HG03575 (cell line): ENCODE measurements at regions not wholly inside any gene's neighbourhood (a gene's known extent, or its start where the extent isn't known, plus 50 kb on each side); places are given as distances from the start of the nearest gene placed in this dataset.

ENCODE experiments used
- ATAC-seq: cut with Tn5 transposase; IDR thresholded peaks from one replicate; pipeline ENCODE4 v1.9.1; 2021; ENCODE audit not compliant: unreplicated experiment, insufficient number of reproducible peaks, low FRiP score; ENCODE audit errors: extremely low read depth

DNA sequence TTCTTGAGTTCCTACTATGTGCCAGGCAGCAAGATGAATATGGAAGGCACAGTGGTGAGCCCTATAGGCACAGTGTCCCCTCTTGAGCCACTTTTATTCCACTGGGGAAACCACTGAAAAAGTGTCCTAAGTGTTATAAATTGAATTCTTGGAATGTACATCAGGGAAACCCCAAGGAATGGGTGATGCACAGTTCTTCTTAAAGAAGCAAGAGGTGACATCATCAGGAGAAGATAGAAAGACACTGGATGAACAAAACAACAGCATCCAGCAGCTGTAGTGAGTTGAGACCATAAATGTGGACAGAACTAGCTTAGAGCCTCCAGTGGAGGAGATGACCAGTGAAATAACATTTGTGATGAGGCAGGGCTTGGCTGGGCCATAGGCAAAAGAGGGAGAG is 199.2 kb upstream of the ANKRD55 start:
- ATAC-seq = no peak

DNA sequence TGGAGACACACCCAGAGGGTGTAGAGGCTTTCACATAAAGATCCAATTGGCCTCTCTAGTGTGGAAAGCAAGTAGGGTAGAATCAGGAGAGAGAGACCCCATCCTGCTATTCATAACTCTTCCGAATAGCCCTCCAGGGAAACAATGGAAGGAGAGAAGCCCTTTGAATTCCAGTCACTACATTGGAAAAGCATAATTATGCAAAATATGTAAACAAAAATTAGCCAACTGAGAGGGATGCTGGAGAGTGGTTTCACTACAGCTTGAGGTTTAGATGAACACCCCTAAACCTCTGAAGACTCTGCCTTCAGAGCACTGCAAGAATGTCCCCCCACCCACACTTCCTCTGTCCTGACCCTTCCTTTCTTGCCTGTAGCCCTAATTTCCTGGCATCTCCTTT is 197.3 kb upstream of the ANKRD55 start:
- ATAC-seq = no peak

DNA sequence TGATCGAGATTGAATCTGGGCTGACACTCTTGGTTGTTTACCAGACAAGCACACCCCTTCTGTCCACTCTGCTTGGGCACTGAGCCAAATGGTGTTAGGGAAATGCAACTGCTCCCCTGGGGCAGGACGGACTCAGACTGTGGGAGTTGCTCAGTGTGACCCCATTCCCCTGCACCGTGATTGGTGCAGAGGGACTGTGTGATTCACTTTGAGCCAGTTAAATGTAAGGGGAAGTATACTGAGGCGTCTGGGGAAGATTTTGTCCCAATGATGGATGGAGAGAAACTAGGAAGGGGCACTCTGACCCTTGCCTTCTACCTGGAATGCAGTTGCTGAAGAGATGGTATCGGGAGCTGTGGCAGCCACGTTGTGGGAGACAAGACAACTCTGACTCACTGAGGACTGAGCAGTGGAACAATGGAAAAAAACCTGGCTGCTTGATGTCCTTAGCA is 196.0 kb upstream of the ANKRD55 start:
- ATAC-seq = no peak

DNA sequence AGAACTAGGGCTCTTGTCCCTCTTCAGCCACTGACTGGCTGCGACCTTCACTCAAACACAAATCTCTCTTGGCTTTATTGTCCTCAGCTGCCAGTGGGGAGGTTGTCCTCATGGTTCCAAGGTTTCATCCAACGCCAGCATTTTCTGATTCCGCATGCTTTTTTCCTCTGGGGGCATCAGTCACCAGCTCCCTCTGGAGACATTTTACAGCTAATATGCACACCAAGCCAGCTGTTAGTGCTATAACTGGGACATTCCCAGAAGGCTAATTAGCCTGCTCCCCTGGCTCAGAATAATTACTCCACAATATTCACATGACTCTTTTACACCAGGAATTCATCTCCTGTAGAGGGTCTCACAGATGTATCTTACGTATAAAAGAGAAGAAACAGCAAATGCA is 193.6 kb upstream of the ANKRD55 start:
- no peak for ATAC-seq

DNA sequence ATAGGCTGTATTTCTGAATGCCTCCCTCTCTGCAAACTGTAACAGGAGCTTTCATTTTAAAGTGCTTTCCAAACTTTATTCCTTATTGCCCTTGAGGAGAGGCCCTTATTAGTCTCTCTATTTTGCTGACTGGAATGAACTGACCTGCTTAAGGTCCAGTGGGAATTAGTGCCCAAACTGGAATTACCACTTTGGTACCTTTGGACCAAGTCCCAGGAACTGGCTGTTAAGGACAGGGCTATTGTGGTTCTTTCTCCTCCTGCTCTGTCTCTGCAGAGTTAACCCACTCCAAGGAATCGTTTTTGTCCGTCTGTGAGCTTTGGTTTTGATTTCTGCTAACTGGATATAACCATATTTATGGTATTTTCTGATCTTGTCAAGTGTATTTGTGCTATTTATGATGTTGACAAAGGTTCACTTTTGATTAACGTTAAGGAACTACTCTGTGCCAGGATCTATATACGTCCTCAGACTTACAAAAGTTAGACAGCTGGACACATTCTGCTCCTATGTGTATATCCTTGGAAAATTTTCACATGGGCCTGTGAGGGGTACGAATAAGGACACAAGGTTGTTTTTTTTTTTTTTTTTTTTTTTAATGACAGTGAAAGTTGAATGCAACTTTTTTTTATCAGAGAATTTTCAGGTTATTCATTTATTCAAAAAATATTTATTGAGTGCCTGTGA is 189.1 kb upstream of the ANKRD55 start:
- no peak for ATAC-seq

DNA sequence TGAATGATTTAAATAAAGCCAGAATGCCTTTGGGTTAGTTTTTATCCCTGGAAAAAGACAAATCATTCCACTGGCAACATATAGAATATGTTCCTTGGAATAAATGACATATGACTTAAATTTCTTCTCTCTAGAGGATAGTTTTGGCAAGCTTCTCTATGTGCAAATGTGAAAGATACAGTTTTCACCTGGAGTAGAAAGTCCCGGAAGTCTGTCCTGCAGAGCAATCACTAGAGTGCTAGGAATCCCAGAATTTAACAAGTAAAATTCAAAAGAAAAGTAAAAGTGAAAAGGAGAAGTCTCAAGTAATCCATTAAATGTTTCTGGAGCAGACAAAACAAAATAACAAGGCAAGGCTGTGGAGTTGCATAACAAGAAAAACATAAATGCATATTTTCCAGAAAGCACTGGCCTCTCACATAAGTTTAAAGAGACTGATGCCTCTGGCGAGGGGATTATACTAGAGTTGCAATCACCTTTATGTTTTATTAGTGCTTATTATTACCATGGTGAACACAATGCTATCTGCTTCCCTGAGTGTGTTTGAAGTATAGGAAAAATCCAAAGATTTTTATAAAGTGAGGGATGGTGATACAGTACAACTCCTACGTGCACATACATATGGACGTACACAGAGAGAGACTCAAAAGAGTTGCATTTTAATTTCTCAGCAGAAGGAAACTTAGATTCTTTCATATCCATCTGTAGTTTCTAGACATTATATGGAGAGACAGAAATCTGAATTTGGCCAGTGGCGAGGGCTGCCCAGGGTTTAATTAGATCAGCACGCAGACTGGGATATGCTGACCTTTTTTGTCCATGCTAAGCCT is 188.3 kb upstream of the ANKRD55 start:
- ATAC-seq = no peak

DNA sequence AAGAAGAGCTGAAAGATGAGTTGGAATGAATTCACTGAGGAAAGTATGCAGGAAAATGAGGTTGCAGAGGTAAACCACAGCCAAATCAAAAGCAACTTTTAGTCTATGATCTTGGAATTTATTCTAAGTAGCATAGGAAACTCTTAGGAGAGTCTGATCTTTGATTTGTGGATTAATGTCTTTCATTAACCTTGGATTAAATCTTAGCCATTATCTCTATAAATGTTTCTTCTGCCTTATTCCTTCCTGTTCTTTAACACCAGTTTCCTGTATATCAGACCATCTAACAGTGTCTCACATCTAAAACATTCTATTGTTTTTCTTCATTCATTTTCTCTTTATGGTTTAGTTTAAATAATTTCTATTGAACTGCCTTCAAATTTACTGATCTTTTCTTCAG is 187.2 kb upstream of the ANKRD55 start:
- ATAC-seq = no peak

DNA sequence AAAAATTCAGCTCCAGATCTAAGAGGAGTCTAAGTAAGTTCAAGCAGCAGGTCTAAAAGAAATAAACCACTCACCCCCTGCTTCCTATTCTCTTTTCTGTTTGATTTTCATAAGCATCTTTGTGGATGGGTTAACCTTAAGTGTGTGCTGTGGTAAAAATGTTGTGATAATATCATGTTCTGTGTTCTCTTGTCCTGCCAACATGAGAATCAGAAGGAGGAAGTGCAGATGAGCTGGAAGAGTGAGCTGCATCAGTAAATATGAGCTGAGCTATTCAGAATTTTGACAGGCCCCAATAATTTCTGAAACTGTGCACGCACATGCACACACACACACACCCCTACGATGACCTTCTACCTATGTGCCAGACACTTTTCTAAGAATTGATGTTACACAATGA is 186.5 kb upstream of the ANKRD55 start:
- no peak for ATAC-seq

DNA sequence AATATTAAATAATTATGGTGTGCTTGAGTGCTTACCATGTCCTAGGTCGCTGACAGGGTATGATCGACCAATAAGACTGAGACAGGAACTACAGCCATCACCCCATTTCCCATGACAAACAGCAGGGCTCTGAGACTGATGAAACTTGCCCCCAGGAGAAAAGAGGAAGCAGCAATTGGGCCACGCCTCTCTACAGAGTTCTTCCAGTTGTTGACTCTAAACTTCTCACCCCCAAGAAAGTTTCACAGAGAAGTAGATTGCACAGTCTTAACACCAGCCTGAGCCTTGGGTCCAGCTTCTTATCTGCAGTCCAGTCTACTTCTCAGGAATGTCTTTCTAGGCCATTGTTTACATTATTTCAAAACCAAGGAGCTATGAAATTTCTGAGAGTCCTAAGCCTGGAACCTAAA is 182.2 kb upstream of the ANKRD55 start:
- ATAC-seq = peak; percentile 72

DNA sequence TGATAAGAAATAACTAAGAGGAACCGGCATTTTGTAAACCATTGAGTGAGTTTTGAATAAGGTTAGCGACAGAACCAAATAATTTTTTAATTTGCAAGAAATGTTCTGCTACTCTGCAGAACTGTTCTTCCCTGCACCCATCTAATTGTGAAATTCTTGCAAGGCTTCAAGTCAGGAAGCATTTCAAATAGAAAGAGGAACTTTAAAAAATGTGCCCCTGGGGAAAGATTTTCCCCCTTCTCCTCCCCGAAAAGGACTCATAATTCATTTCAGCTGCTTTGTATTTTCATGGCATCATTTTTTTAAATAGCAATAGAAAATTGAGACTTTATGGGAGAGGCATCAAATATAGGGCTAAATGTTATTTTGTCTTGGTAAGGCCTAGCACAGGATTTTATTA is 180.9 kb upstream of the ANKRD55 start:
- ATAC-seq = no peak

DNA sequence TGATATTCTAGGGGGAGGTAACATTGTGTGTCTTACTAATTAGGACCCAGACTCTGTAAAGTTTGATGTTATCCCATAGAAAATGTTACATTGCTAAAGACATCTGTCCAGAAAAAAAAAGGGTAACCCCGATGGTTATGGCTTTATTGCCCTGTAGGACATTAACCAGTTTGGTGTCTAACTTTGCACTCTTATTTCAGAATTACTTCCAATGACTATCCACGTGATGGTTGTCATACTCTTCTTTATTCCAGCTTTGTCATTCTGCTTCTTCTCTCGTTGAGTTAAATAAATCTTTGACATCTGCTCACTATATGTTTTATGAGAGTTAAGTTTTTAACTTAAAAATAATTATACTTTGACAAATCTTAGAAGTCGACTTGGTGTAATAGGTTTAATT is 180.4 kb upstream of the ANKRD55 start:
- ATAC-seq = no peak

DNA sequence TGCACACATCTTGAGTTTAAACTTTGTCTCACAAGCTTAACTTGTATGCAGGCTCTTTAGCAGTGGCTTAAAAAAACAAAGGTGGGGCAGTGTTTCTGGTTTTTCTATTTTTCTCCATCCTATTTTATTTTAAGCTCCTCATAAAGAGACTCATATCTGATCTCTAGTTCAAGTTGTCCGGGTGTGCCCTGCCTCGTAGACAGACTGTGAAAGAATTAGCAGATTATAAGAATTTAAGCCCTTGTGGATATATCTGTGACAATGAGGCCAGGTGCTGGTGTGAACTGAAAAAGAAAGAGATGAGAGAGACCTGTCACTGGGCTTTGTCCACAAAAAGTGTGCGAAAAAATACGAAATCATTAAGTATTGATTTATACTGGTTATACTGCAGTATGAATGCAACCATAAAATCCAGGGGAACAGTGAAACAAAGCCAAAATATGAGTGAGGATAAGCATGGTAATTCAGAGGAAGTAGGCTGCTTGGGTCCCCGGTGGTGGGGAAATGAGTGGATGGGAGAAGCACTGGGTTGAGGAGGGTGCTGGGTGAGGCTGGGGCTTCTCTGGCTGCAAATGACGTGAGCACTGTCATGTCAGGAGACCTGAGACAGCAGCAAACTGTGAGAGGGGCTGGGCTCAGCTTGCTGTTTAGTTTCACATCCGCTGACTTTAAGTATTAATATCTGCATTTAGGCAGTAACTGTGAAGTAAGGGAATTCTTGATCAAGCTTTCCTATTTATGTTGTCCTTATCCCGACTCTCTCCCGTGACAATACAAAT is 179.7 kb upstream of the ANKRD55 start:
- ATAC-seq = peak; percentile 79

DNA sequence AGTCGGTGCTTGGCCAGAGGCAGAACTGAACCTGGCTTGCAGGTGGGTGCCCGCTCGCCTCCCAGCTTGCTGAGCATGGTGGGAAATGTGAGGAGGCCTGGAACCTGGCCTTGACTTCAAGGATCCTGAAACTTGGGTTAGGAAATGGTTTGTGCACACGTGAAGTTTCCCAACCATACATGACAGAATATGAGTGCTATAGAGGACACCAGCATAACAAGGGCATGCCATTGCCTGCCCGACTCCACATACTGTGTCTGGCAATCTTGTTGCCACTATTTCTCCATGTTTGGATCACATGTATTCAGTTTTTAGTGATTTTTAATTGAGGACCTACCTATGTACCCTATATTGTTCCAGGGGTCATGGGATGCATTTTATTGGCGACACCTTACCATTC is 177.6 kb upstream of the ANKRD55 start:
- ATAC-seq = no peak

DNA sequence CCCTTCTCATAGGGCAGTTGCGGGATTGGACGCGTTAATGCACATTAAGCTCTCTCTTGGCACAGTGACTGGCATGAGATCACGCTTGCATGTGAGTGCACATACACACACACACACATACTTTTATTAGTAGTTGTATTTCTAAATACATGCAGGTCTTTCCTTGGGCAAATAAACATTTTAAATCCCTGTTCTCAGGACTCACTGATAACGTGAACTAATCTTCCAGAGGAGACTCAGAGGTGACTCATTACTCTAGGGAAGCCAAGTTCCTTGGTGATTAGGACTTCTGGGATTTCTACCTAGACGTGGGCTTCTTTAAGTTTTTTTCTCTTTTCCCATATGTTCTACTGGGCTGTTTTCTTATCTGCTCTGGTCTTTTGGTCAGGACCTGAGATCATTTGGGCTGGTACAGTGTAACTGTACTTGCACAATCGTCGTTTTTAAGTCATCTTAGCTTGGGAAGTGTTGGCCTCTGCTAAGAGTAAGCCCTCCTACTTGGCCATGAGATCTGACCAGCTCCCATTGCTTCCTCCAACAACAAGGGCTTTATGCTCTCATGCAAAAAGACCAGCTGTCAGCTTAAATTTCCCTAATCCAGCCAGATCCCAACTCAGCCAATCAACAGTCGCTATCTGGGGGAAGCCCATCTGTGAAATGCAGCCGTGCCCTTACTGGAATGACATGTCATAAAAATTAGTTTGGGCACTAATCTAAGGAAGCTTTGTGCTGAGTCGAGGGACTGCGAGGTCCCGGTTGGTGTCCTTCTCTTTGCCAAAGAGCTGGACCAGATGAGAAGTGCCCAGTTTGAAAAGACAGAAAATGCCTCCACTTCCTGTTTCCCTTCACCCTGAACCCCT is 176.4 kb upstream of the ANKRD55 start:
- no peak for ATAC-seq

DNA sequence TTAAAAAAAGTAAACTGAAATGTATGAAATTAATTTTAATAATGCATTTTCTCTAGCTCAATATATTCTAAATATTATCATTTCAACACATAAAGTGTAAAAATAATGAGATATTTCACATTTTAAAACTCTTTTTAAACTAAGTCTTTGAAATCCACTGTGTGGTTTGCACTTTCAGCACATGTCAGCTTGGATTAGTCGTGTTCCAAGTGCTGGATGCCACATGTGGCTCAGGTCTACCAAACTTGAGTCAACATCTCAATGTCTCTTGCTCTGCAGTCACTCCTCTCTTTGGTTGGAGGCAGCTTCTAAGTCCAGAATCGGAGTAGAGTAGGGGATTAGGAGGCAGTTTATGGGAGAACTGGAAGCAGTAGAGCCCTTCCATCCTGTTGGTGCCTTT is 173.7 kb upstream of the ANKRD55 start:
- ATAC-seq = no peak

DNA sequence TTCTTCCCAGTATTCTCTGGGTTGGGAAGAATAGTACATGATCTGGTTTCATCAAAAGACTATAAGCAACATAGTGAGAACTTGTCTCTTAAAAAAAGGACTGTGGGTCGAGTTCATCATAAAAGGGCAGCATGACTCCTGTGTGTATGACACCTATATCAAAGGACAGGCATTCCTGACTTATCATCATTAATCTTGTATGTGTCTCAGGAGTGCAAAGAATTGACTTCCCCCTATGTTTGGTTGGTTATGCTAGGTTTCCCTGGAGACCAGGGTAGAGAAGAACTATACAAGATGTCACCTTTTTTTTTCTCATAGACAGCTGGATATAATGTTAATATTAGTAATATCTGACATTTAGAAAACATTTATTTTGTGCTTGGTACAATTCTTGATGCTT is 173.1 kb upstream of the ANKRD55 start:
- ATAC-seq = no peak

DNA sequence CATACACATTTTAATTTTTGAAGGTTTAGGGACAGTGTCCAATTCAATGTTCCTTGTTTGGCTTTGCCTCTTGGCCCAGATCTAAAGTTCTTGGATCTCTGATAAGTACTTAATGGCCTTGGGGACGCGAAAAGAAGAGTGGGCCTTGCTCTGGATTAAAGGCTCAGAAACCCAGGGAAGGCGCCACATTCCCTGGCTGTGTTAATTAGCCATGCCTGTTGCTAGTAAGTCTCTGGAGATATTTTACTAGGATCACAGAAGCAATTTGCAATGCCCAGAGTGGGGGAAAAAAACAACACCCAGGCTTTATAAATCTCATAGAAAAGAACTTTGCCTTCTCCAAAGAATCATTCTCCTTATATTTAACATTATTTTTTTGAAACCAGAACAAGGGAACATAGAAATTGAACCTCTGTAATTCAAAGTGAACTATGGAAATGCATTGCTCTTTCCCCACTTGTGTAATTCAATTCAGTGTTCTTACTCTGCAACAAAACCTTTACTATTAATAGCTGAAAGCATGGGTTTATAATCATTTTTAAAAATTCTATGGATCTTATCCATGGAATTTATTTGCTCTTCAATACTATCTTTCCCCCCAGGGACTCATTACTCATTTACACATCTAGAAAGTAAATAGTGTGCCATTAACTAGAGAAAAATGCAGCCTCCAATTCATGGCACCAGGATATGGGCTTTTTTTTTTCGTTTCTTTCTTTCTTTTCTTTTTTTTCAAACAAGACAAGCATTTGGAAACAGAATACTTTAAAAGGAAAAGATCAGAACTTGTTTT is 172.2 kb upstream of the ANKRD55 start:
- no peak for ATAC-seq
